A673 (cell line): ENCODE measurements at regions not wholly inside any gene's neighbourhood (a gene's known extent, or its start where the extent isn't known, plus 50 kb on each side); places are given as distances from the start of the nearest gene placed in this dataset.

ENCODE experiments used
- BruUV-seq: library from RNA; stranded (reverse); fragments of 400-500 nt; replicated peaks from 2 replicates; lab custom pipeline; 2021; lab: Mats Ljungman, UMichigan
- CTCF ChIA-PET: fragments of 300-600 bp; sonication (Branson Sonifier 250); formaldehyde crosslinking; loops from one replicate; lab custom pipeline; 2022; ENCODE audit warnings: antibody characterized with exemption; lab: Charles Lee
- POLR2A ChIA-PET: fragments of 300-600 bp; sonication (Branson Sonifier 250); formaldehyde crosslinking; loops from one replicate; lab custom pipeline; 2022; ENCODE audit warnings: antibody characterized with exemption; ENCODE audit not compliant: low non-redundant PET; lab: Charles Lee
- DNase-seq: peaks from one replicate; pipeline ENCODE4 v3.0.0-alpha.2; 2015; ENCODE audit warnings: low spot score
- H3K27ac ChIP-seq: fragments of 200-600 bp; sonication (generic); 2 replicates; pipeline ENCODE4 v1.5.1; 2016; ENCODE audit warnings: mixed run types, low read depth, mild to moderate bottlenecking, mixed read lengths, antibody characterized with exemption, low read length; ENCODE audit not compliant: poor library complexity, severe bottlenecking
- H3K27me3 ChIP-seq: fragments of 200-600 bp; sonication (generic); replicated peaks from 2 replicates; pipeline ENCODE4 v1.6.1; 2017; ENCODE audit warnings: mixed run types, low read depth, mild to moderate bottlenecking, mixed read lengths, antibody characterized with exemption, low read length; ENCODE audit not compliant: insufficient read depth, poor library complexity
- H3K36me3 ChIP-seq: fragments of 200-600 bp; sonication (generic); 2 replicates; pipeline ENCODE4 v1.6.1; 2016; ENCODE audit warnings: mixed run types, mild to moderate bottlenecking, mixed read lengths, antibody characterized with exemption, low read length; ENCODE audit not compliant: insufficient read depth, poor library complexity, severe bottlenecking
- H3K4me1 ChIP-seq: fragments of 200-600 bp; sonication (generic); 2 replicates; pipeline ENCODE4 v1.6.1; 2017; ENCODE audit warnings: mixed run types, mild to moderate bottlenecking, mixed read lengths, antibody characterized with exemption, low read length; ENCODE audit not compliant: insufficient read depth, poor library complexity, severe bottlenecking
- H3K4me3 ChIP-seq: fragments of 200-600 bp; sonication (generic); 2 replicates; pipeline ENCODE4 v1.5.1; 2016; ENCODE audit warnings: low read depth, mixed run types, mild to moderate bottlenecking, mixed read lengths, low read length; ENCODE audit not compliant: poor library complexity, severe bottlenecking
- H3K9me3 ChIP-seq: fragments of 200-600 bp; sonication (generic); 2 replicates; pipeline ENCODE4 v1.6.1; 2016; ENCODE audit warnings: mixed run types, low read depth, mild to moderate bottlenecking, mixed read lengths, antibody characterized with exemption, low read length; ENCODE audit not compliant: poor library complexity, severe bottlenecking
- EZH2 ChIP-seq: fragments of 200-600 bp; sonication (generic); IDR thresholded peaks from 2 replicates; pipeline ENCODE4 v1.6.1; 2017; ENCODE audit warnings: borderline replicate concordance, low read depth, mild to moderate bottlenecking, mixed read lengths, antibody characterized with exemption, low read length; ENCODE audit not compliant: poor library complexity, severe bottlenecking
- intact Hi-C: fragments of 100-400 bp; cut with micrococcal nuclease; formaldehyde crosslinking; loops from one replicate; pipeline ENCODE4 v1.10.0; 2022; ENCODE audit not compliant: unreplicated experiment
- TF ChIP-seq, protein P1 (sequence below): fragments of 300-800, 200-600 bp; sonication (generic); conservative IDR thresholded peaks from 2 replicates; pipeline ENCODE4 v1.5.1; 2017; ENCODE audit warnings: low read depth, mild to moderate bottlenecking, antibody characterized with exemption, low read length, moderate library complexity, mixed read lengths

DNA sequence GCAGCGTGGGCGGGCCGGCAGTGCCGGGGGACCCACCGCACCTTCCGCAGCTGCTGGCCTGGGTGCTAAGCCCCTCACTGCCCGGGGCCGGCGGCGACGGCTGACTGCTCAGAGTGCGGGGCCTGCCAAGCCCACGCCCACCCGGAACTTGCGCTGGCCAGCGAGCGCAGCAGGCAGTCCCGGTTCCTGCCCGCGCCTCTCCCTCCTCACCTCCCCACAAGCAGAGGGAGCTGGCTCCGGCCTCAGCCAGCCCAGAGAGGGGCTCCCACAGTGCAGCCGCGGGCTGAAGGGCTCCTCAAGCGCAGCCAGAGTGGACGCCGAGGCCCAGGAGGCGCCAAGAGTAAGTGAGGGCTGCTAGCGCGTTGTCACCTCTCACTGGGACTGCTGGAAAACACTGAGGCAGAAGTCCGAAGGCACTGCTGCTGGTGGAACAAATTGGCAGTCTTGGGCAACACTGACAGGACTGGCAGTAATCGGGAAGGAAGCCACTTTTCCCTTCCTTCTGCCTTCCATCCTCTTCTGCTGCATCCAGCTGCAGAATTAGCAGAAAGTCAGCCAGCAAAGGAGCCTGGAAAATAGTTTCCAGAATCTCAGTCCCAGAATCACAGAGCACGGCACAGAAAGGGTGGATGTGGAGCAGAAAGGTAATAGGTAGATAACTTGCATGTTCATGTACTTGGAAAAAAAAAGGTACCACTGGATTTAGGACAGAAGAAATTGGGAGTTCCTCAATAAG, 179.4 kb upstream of the FN1 start:
- Histone ChIP-seq H3K36me3 (no peaks in the 10 kb centered on the region), H3K4me3 (no peak overlapping the region), H3K9me3 (no peaks in the 10 kb centered on the region), H3K4me1 (peaks cover 18% of the 10 kb centered on the region), H3K27ac (no peak overlapping the region), H3K27me3 (no peaks in the 10 kb centered on the region)
- POLR2A ChIA-PET = no interaction called here
- intact Hi-C loops = no loop called here
- TF ChIP-seq, protein P1, sequence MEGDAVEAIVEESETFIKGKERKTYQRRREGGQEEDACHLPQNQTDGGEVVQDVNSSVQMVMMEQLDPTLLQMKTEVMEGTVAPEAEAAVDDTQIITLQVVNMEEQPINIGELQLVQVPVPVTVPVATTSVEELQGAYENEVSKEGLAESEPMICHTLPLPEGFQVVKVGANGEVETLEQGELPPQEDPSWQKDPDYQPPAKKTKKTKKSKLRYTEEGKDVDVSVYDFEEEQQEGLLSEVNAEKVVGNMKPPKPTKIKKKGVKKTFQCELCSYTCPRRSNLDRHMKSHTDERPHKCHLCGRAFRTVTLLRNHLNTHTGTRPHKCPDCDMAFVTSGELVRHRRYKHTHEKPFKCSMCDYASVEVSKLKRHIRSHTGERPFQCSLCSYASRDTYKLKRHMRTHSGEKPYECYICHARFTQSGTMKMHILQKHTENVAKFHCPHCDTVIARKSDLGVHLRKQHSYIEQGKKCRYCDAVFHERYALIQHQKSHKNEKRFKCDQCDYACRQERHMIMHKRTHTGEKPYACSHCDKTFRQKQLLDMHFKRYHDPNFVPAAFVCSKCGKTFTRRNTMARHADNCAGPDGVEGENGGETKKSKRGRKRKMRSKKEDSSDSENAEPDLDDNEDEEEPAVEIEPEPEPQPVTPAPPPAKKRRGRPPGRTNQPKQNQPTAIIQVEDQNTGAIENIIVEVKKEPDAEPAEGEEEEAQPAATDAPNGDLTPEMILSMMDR = no peak
- TF ChIP-seq EZH2 = no peak
- no TSS peak for BruUV-seq
- DNase-seq = no peak
- CTCF ChIA-PET = no interaction called here

DNA sequence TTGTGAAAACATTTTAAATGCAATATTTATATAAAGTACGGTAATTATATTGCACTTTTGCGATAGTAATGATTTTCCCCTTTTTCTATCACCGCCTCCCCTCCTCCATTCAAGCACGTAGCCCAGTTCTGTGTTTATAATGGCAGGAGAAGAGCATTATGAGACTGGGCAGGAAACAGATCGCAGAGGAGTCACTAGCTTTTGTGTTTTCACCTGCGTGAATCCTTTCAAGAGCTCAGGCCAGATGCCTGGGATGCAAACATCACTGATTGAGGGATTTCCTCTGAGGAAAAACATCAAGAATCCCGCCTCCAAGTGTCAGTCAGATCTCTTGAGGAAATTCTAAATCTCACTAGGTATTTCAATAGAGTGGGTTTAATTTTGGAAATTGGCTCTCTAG, 178.4 kb upstream of the FN1 start:
- BruUV-seq = no TSS peak
- intact Hi-C loops = no loop called here
- TF ChIP-seq, protein P1 = no peak
- TF ChIP-seq EZH2 = no peak
- Histone ChIP-seq H3K27ac (no peak overlapping the region), H3K4me3 (no peak overlapping the region), H3K9me3 (no peaks in the 10 kb centered on the region), H3K4me1 (peaks cover 9% of the 10 kb centered on the region), H3K36me3 (no peaks in the 10 kb centered on the region), H3K27me3 (no peaks in the 10 kb centered on the region)
- no peak for DNase-seq
- ChIA-PET POLR2A (no interaction called here), CTCF (no interaction called here)

DNA sequence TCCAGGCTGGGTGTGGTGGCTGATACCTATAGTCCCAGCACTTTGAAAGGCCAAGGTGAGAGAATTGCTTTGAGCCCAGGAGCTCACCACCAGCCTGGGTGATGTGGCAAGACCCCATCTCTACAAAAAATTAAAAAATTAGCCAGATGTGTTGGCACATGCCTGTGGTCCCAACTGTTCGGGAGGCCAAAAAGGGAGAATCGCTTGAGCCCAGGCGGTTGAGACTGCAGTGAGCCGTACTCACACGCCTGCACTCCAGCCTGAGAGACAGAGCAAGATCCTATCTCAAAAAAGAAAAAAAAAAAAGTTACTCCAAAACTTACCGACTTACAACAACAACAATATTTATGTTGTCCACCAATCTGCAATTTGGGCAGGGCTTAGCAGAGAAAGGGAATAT, 178.0 kb upstream of the FN1 start:
- no peak for DNase-seq
- no peak overlapping the region for H3K4me3 ChIP-seq
- CTCF ChIA-PET = no interaction called here
- no peaks in the 10 kb centered on the region for H3K36me3 ChIP-seq
- no peak overlapping the region for H3K27ac ChIP-seq
- no TSS peak for BruUV-seq
- intact Hi-C loops = no loop called here
- H3K9me3 ChIP-seq = no peaks in the 10 kb centered on the region
- TF ChIP-seq, protein P1 = no peak
- TF ChIP-seq EZH2 = no peak
- POLR2A ChIA-PET = no interaction called here
- H3K27me3 ChIP-seq = no peaks in the 10 kb centered on the region
- H3K4me1 ChIP-seq = peaks cover 5% of the 10 kb centered on the region
